Spleen (tissue), 7 donors: ENCODE measurements at regions not wholly inside any gene's neighbourhood (a gene's known extent, or its start where the extent isn't known, plus 50 kb on each side); places are given as distances from the start of the nearest gene placed in this dataset.
"Not testable (repeated sequence)": the region's sequence is repeated elsewhere in the genome, so short reads cannot be mapped to it uniquely, and the experiment has no call there.

Experiments
- POLR2AphosphoS5 ChIP-seq, 3 donors: sonication (generic); formaldehyde crosslinking; IDR thresholded peaks; one replicate each; pipeline ENCODE4 v1.5.1; 2017; ENCODE audit warnings: antibody characterized with exemption in 3 of 3
- TF ChIP-seq, protein P1 (sequence below), 11 experiments: fragments of 200-600 bp in 7 of 11; fragments of 450-650 bp in 4 of 11; sonication (generic) in 4 of 11; IDR thresholded peaks in 8 of 11; conservative IDR thresholded peaks in 3 of 11; 1 replicate in 7 of 11; 2 replicates in 4 of 11; pipeline versions ENCODE4 v1.4.0 to v1.8.0; 2016 to 2021; ENCODE audit warnings: antibody characterized with exemption in 11 of 11, inconsistent platforms in 4 of 11, mild to moderate bottlenecking in 1 of 11
- donor health status: DM: no; HTN: no; CAD: no; lungs with moderate emphysema.
- donor health status: DM: no; HTN: no; CAD: no.
- donor health status: DM: no; HTN: no; CAD: no.

DNA sequence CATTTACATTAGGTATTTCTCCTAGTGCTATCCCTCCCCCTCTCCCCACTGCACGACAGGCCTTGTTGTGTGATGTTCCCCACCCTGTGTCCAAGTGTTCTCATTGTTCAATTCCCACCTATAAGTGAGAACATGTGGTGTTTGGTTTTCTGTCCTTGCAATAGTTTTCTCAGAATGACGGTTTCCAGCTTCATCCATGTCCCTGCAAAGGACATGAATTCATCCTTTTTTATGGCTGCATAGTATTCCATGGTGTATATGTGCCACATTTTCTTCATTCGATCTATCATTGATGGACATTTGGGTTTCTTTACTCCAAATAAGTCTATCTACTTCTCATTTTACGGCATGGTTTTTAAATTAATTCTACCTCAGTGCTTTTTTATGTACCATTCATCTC, 125.8 kb downstream of the DDX11 start:
- TF ChIP-seq, protein P1, sequence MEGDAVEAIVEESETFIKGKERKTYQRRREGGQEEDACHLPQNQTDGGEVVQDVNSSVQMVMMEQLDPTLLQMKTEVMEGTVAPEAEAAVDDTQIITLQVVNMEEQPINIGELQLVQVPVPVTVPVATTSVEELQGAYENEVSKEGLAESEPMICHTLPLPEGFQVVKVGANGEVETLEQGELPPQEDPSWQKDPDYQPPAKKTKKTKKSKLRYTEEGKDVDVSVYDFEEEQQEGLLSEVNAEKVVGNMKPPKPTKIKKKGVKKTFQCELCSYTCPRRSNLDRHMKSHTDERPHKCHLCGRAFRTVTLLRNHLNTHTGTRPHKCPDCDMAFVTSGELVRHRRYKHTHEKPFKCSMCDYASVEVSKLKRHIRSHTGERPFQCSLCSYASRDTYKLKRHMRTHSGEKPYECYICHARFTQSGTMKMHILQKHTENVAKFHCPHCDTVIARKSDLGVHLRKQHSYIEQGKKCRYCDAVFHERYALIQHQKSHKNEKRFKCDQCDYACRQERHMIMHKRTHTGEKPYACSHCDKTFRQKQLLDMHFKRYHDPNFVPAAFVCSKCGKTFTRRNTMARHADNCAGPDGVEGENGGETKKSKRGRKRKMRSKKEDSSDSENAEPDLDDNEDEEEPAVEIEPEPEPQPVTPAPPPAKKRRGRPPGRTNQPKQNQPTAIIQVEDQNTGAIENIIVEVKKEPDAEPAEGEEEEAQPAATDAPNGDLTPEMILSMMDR (IDR thresholded peaks at IDR 0.05 in 8 of 11, conservative IDR thresholded peaks at IDR 0.05 in 3 of 11): not testable (repeated sequence)
- not testable (repeated sequence) for TF ChIP-seq POLR2AphosphoS5 (IDR thresholded peaks at IDR 0.05)
